H9 (cell line): ENCODE measurements at regions not wholly inside any gene's neighbourhood (a gene's known extent, or its start where the extent isn't known, plus 50 kb on each side); places are given as distances from the start of the nearest gene placed in this dataset.

Experiments used
- DNase-seq: peaks from one replicate; pipeline ENCODE4 v3.0.0-alpha.2; 2017
- H2AFZ ChIP-seq: one replicate; pipeline ENCODE4 v1.6.1; 2013; ENCODE audit warnings: mild to moderate bottlenecking, low read length, control low read depth, moderate library complexity
- H2AK5ac ChIP-seq: 2 replicates; pipeline ENCODE4 v1.6.1; 2013; ENCODE audit warnings: low read length, control low read depth, mixed read lengths; ENCODE audit not compliant: insufficient read length
- H2BK120ac ChIP-seq: one replicate; pipeline ENCODE4 v1.6.1; 2013; ENCODE audit warnings: low read depth, mild to moderate bottlenecking, low read length, control low read depth, inconsistent platforms; ENCODE audit not compliant: poor library complexity, severe bottlenecking
- H2BK12ac ChIP-seq: 2 replicates; pipeline ENCODE4 v1.6.1; 2013; ENCODE audit warnings: low read length, control low read depth, mixed read lengths, low read depth; ENCODE audit not compliant: insufficient read length
- H2BK15ac ChIP-seq: 2 replicates; pipeline ENCODE4 v1.6.1; 2013; ENCODE audit warnings: low read depth, low read length, control low read depth
- H2BK20ac ChIP-seq: one replicate; pipeline ENCODE4 v1.6.1; 2013; ENCODE audit warnings: low read depth, mild to moderate bottlenecking, low read length, control low read depth, inconsistent platforms; ENCODE audit not compliant: poor library complexity, severe bottlenecking
- H2BK5ac ChIP-seq: 2 replicates; pipeline ENCODE4 v1.6.1; 2013; ENCODE audit warnings: low read length, control low read depth, mixed read lengths; ENCODE audit not compliant: insufficient read length
- H3K14ac ChIP-seq: 2 replicates; pipeline ENCODE4 v1.6.1; 2013; ENCODE audit warnings: low read length, control low read depth; ENCODE audit not compliant: insufficient read depth
- H3K18ac ChIP-seq: 2 replicates; pipeline ENCODE4 v1.6.1; 2013; ENCODE audit warnings: low read depth, mild to moderate bottlenecking, mixed read lengths, low read length, control low read depth; ENCODE audit not compliant: insufficient read length
- H3K23ac ChIP-seq: 2 replicates; pipeline ENCODE4 v1.6.1; 2013; ENCODE audit warnings: low read length, control low read depth, mixed read lengths, low read depth; ENCODE audit not compliant: insufficient read length
- H3K23me2 ChIP-seq: 2 replicates; pipeline ENCODE4 v1.6.1; 2013; ENCODE audit warnings: low read depth, mild to moderate bottlenecking, mixed read lengths, low read length, control low read depth; ENCODE audit not compliant: insufficient read length, poor library complexity, severe bottlenecking
- H3K27ac ChIP-seq: 2 replicates; pipeline ENCODE4 v1.5.1; 2013; ENCODE audit warnings: low read length, control low read depth, mixed read lengths, low read depth; ENCODE audit not compliant: insufficient read length
- H3K27me3 ChIP-seq: 2 replicates; pipeline ENCODE4 v1.6.1; 2013; ENCODE audit warnings: low read length, control low read depth, inconsistent platforms; ENCODE audit not compliant: insufficient read depth
- H3K4ac ChIP-seq: 2 replicates; pipeline ENCODE4 v1.6.1; 2013; ENCODE audit warnings: low read depth, mild to moderate bottlenecking, control low read depth, inconsistent platforms, low read length, moderate library complexity
- H3K4me1 ChIP-seq: 2 replicates; pipeline ENCODE4 v1.6.1; 2013; ENCODE audit warnings: low read length, control low read depth, inconsistent platforms; ENCODE audit not compliant: insufficient read depth
- H3K4me2 ChIP-seq: 2 replicates; pipeline ENCODE4 v1.6.1; 2013; ENCODE audit warnings: low read length, control low read depth, mixed read lengths; ENCODE audit not compliant: insufficient read length, insufficient read depth
- H3K56ac ChIP-seq: 2 replicates; pipeline ENCODE4 v1.6.1; 2013; ENCODE audit warnings: low read depth, mild to moderate bottlenecking, mixed read lengths, low read length, control low read depth; ENCODE audit not compliant: insufficient read length
- H3K79me1 ChIP-seq: 2 replicates; pipeline ENCODE4 v1.6.1; 2013; ENCODE audit warnings: low read depth, mild to moderate bottlenecking, moderate library complexity, low read length, control low read depth, inconsistent platforms; ENCODE audit not compliant: insufficient read depth, poor library complexity, severe bottlenecking
- H3K79me2 ChIP-seq: 2 replicates; pipeline ENCODE4 v1.6.1; 2013; ENCODE audit warnings: low read length, control low read depth, inconsistent platforms; ENCODE audit not compliant: insufficient read depth
- H3K9ac ChIP-seq: 2 replicates; pipeline ENCODE4 v1.6.1; 2013; ENCODE audit warnings: low read length, control low read depth, mixed read lengths; ENCODE audit not compliant: insufficient read length; ENCODE audit errors: extremely low read depth
- H3K9me3 ChIP-seq: one replicate; pipeline ENCODE4 v1.6.1; 2013; ENCODE audit warnings: low read depth, low read length, inconsistent platforms; ENCODE audit not compliant: control insufficient read depth
- H3T11ph ChIP-seq: one replicate; pipeline ENCODE4 v1.6.1; 2013; ENCODE audit warnings: mild to moderate bottlenecking, low read length, control low read depth, inconsistent platforms
- H4K20me1 ChIP-seq: one replicate; pipeline ENCODE4 v1.6.1; 2013; ENCODE audit not compliant: control insufficient read depth, insufficient read length, insufficient read depth
- H4K5ac ChIP-seq: 2 replicates; pipeline ENCODE4 v1.6.1; 2013; ENCODE audit warnings: low read depth, mild to moderate bottlenecking, mixed read lengths, low read length, control low read depth; ENCODE audit not compliant: insufficient read length
- H4K8ac ChIP-seq: replicated peaks from 2 replicates; pipeline ENCODE4 v1.6.1; 2013; ENCODE audit warnings: low read length, control low read depth, mixed read lengths, low read depth; ENCODE audit not compliant: insufficient read length
- H4K91ac ChIP-seq: 2 replicates; pipeline ENCODE4 v1.6.1; 2013; ENCODE audit warnings: low read depth, mild to moderate bottlenecking, moderate library complexity, mixed read lengths, low read length, control low read depth; ENCODE audit not compliant: insufficient read length
- H3K27ac Mint-ChIP-seq, 3 experiments: 2 replicates in 2 of 3; 3 replicates in 1 of 3; pipeline ENCODE4 v1.8.0; 2020 to 2021; ENCODE audit warnings: mixed read lengths in 3 of 3, mild to moderate bottlenecking in 1 of 3, moderate library complexity in 1 of 3
- H3K27me3 Mint-ChIP-seq: 2 replicates; pipeline ENCODE4 v1.8.0; 2021; ENCODE audit warnings: low read depth, mild to moderate bottlenecking, moderate library complexity, mixed read lengths
- H3K36me3 Mint-ChIP-seq, 3 experiments: 2 replicates in 2 of 3; 3 replicates in 1 of 3; pipeline ENCODE4 v1.8.0; 2020 to 2021; ENCODE audit warnings: low read depth in 3 of 3, mixed read lengths in 3 of 3; ENCODE audit not compliant: insufficient read depth in 1 of 3
- H3K4me1 Mint-ChIP-seq, 2 experiments: 2 replicates each; pipeline ENCODE4 v1.8.0; 2020; ENCODE audit warnings: mixed read lengths in 2 of 2
- H3K4me3 Mint-ChIP-seq, 2 experiments: 2 replicates in 1 of 2; 3 replicates in 1 of 2; pipeline ENCODE4 v1.8.0; 2020 to 2021; ENCODE audit warnings: mild to moderate bottlenecking in 2 of 2, mixed read lengths in 2 of 2, moderate library complexity in 1 of 2
- H3K9me3 Mint-ChIP-seq, 2 experiments: 2 replicates in 1 of 2; 3 replicates in 1 of 2; pipeline ENCODE4 v1.8.0; 2020; ENCODE audit warnings: mild to moderate bottlenecking in 2 of 2, mixed read lengths in 2 of 2, moderate library complexity in 1 of 2
- CTCF ChIP-seq: fragments of 200-600 bp; sonication (generic); conservative IDR thresholded peaks from 3 replicates; pipeline ENCODE4 v1.8.0; 2021; ENCODE audit warnings: antibody characterized with exemption, mild to moderate bottlenecking
- WGBS: extraction: QIAGEN DNeasy Blood & Tissue Kit; methylation state at CpG from one replicate; pipeline ENCODE4 v1.1.7; 2013; ENCODE audit warnings: missing lambda C conversion rate, low lambda C conversion rate, mixed read lengths; ENCODE audit not compliant: insufficient read length; ENCODE audit errors: extremely low coverage; 5-methylcytosine and 5-hydroxymethylcytosine counted together

GRCh38 chr14:97490521-97491070 lies 693.4 kb downstream of the VRK1 start:
- no peak for TF ChIP-seq CTCF
- no peak overlapping the region for H2BK5ac ChIP-seq
- H3K14ac ChIP-seq: no peak overlapping the region
- DNase-seq: no peak
- no peaks in the 10 kb centered on the region for H3K4me1 Mint-ChIP-seq
- no peak overlapping the region for H3T11ph ChIP-seq
- no peak overlapping the region for H3K4ac ChIP-seq
- no peak overlapping the region for H3K4me3 Mint-ChIP-seq
- no peaks in the 10 kb centered on the region for H3K36me3 Mint-ChIP-seq
- no peak overlapping the region for H3K23ac ChIP-seq
- no peak overlapping the region for H3K56ac ChIP-seq
- H2AFZ ChIP-seq: no peak overlapping the region
- no peak overlapping the region for H3K9ac ChIP-seq
- H4K5ac ChIP-seq: no peak overlapping the region
- H3K9me3 ChIP-seq: no peaks in the 10 kb centered on the region
- H3K9me3 Mint-ChIP-seq: no peaks in the 10 kb centered on the region; a peak in 2 of 5 replicates
- no peak overlapping the region for H2BK120ac ChIP-seq
- no peaks in the 10 kb centered on the region for H3K23me2 ChIP-seq
- no peak overlapping the region for H2BK15ac ChIP-seq
- no peak overlapping the region for H4K8ac ChIP-seq
- H2BK12ac ChIP-seq: no peak overlapping the region
- H3K27me3 Mint-ChIP-seq: no peaks in the 10 kb centered on the region; the same call in 1 of the 2 replicates
- H4K20me1 ChIP-seq: no peaks in the 10 kb centered on the region
- no peak overlapping the region for H2AK5ac ChIP-seq
- WGBS: no CpG with 5 or more reads among the region's 10 CpGs
- no peak overlapping the region for H3K27ac Mint-ChIP-seq
- no peak overlapping the region for H3K18ac ChIP-seq
- H3K4me2 ChIP-seq: no peak overlapping the region
- H2BK20ac ChIP-seq: no peak overlapping the region
- H3K79me1 ChIP-seq: no peaks in the 10 kb centered on the region
- H3K79me2 ChIP-seq: no peaks in the 10 kb centered on the region
- no peaks in the 10 kb centered on the region for H3K27me3 ChIP-seq
- no peaks in the 10 kb centered on the region for H3K4me1 ChIP-seq
- H4K91ac ChIP-seq: no peak overlapping the region
- H3K27ac ChIP-seq: no peak overlapping the region
